22Rv1 (cell line): ENCODE measurements at regions not wholly inside any gene's neighbourhood (a gene's known extent, or its start where the extent isn't known, plus 50 kb on each side); places are given as distances from the start of the nearest gene placed in this dataset.

Experiments used
- CTCF ChIP-seq: fragments of 450-650 bp; IDR thresholded peaks from 2 replicates; pipeline ENCODE4 v1.5.1; 2017; ENCODE audit warnings: mild to moderate bottlenecking
- ZFX ChIP-seq: fragments of 450-650 bp; IDR thresholded peaks from 2 replicates; pipeline ENCODE4 v1.6.1; 2017; ENCODE audit warnings: antibody characterized with exemption, borderline replicate concordance

GRCh38 chr6:117847912-117848311 is 59.2 kb upstream of the SLC35F1 start:
- no peak for TF ChIP-seq CTCF
- no peak for TF ChIP-seq ZFX
